IMR-90 (cell line): ENCODE measurements at regions not wholly inside any gene's neighbourhood (a gene's known extent, or its start where the extent isn't known, plus 50 kb on each side); places are given as distances from the start of the nearest gene placed in this dataset.

Source experiments
- BHLHE40 ChIP-seq: fragments of 150-350 bp; IDR thresholded peaks from 2 replicates; pipeline ENCODE4 v1.6.1; 2016; ENCODE audit warnings: mild to moderate bottlenecking, low read depth, low read length
- RAD21 ChIP-seq: IDR thresholded peaks from 2 replicates; pipeline ENCODE4 v1.6.1; 2012; ENCODE audit warnings: low read length, improper control_type of control experiment
- USF2 ChIP-seq: fragments of 150-350 bp; IDR thresholded peaks from 2 replicates; pipeline ENCODE4 v1.6.1; 2017; ENCODE audit warnings: mild to moderate bottlenecking, antibody characterized with exemption, low read length, low read depth

DNA sequence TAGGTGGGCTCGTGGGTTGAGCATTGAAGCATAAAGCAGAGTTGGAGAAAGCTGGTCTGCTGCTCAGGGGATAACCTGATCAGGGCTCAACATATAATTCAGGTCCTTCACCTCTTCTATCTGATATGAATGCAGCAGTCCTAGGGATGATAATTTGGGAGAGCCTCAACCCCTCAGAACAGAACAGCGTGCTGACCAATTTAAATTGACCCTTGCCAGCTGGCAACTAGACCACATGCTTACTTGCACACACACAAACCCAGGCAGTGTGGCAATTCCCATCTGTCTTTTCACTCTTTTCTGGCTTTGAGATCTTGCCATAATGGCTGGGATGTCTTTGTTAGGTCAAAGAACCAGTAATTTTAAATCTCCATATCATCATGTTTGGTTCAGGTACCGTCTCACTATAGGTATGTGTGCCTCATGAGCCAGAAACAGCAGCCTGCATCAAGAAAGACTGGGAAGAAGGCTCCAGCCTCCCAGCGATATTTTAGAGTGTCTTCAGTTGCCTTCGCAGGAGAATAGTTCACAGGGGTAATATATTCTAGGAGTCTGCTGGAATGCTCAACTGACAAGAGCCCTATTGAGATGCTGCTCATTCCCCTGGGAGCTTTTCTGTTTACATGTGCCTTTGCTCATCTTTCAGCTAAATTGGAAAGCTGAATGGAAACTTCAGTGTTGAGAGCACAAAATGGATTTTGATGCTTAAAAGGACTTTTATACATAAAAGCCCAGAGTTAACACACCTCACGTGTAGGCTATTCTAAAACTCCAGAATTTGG is 497.6 kb downstream of the RASEF start:
- TF ChIP-seq RAD21: no peak
- TF ChIP-seq USF2: no peak
- TF ChIP-seq BHLHE40: no peak
